Ovary (tissue), 3 donors: ENCODE measurements at regions not wholly inside any gene's neighbourhood (a gene's known extent, or its start where the extent isn't known, plus 50 kb on each side); places are given as distances from the start of the nearest gene placed in this dataset.

Experiments
- CTCF ChIP-seq, 3 donors: fragments of 450-650 bp in 2 of 3; fragments of 200-600 bp in 1 of 3; IDR thresholded peaks; one replicate each; pipeline versions ENCODE4 v1.5.1 to v1.8.0; 2016 to 2022; ENCODE audit warnings: antibody characterized with exemption in 3 of 3, mild to moderate bottlenecking in 1 of 3
- POLR2A ChIP-seq: fragments of 450-650 bp; IDR thresholded peaks from one replicate; pipeline ENCODE4 v1.6.1; 2017; ENCODE audit warnings: antibody characterized with exemption, mild to moderate bottlenecking, moderate library complexity
- donor health status: DM: no; HTN: no; CAD: no.

GRCh38 chr1:67988066-67988465, 62.4 kb downstream of the DIRAS3 start:
- TF ChIP-seq CTCF (IDR thresholded peaks at IDR 0.05) (no peak), POLR2A (no peak)
